ENCODE measurements at regions not wholly inside any gene's neighbourhood (a gene's known extent, or its start where the extent isn't known, plus 50 kb on each side); places are given as distances from the start of the nearest gene placed in this dataset.

DNA sequence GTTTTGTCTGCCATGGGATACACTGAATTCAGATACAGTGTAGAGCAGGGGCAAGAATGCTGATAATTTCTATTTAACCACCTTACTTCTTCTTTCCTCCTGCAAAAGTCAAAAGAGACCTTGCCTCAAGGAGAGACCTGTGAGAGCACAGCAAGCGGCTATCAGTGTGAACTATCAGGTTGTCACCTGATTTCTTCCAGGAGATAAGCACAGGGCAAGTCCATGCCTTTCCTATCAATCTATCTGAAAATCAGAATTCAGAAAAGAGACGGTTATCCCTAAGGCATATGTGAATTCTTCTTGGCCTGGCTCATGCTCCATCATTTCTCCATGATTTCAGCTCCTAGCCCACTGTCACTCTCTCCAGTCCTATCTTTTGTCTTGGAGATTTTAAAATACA lies 128.9 kb upstream of the CCND2 start:
- TF ChIP-seq, protein P1, sequence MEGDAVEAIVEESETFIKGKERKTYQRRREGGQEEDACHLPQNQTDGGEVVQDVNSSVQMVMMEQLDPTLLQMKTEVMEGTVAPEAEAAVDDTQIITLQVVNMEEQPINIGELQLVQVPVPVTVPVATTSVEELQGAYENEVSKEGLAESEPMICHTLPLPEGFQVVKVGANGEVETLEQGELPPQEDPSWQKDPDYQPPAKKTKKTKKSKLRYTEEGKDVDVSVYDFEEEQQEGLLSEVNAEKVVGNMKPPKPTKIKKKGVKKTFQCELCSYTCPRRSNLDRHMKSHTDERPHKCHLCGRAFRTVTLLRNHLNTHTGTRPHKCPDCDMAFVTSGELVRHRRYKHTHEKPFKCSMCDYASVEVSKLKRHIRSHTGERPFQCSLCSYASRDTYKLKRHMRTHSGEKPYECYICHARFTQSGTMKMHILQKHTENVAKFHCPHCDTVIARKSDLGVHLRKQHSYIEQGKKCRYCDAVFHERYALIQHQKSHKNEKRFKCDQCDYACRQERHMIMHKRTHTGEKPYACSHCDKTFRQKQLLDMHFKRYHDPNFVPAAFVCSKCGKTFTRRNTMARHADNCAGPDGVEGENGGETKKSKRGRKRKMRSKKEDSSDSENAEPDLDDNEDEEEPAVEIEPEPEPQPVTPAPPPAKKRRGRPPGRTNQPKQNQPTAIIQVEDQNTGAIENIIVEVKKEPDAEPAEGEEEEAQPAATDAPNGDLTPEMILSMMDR (IDR thresholded peaks at IDR 0.05), result no peak
- no peak for TF ChIP-seq POLR2A (IDR thresholded peaks at IDR 0.05)
- Histone ChIP-seq H3K4me1 (no peaks in the 10 kb centered on the region), H3K9me3 (no peaks in the 10 kb centered on the region), H3K27me3 (no peaks in the 10 kb centered on the region), H3K4me3 (no peak overlapping the region), H3K27ac (no peak overlapping the region), H3K36me3 (replicated peaks in 1 of 2; ENCODE audit: insufficient read depth in 1 of 2, low read depth in 2 of 2) (no peaks in the 10 kb centered on the region)
- 72 to 73% methylated on average over 2 of the region's 2 CpGs for WGBS, 2 donors
- ATAC-seq, result no peak
- DNase-seq, result no peak
- intact Hi-C loops (cut with DNase I), result no loop called here

DNA sequence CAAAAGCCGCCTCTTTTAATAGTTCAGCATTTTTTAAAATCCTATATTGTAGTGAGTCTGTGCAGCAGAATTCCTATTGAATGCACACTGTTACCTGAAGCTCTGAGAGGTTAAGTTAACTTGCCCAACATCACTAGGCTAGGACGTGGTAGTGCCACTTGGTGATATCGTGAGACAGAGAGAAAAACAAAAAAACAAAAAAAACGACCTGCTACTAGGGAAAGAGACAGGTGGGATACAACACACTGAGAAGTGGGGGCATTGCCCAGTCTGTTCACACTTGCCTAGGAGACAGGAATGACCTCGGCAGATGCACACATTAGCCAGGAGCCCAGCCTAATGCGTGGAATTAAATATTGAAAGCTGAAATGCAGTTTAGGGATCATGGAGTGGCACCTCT lies 129.7 kb upstream of the CCND2 start:
- no peak overlapping the region for H3K27ac ChIP-seq
- no peaks in the 10 kb centered on the region for H3K27me3 ChIP-seq
- intact Hi-C loops (cut with DNase I), result no loop called here
- no peak for ATAC-seq
- H3K4me1 ChIP-seq, result no peaks in the 10 kb centered on the region
- 77 to 78% methylated on average over 6 of the region's 6 CpGs for WGBS, 2 donors
- H3K9me3 ChIP-seq, result no peaks in the 10 kb centered on the region
- TF ChIP-seq, protein P1 (IDR thresholded peaks at IDR 0.05), result no peak
- TF ChIP-seq POLR2A (IDR thresholded peaks at IDR 0.05), result no peak
- DNase-seq, result no peak
- H3K4me3 ChIP-seq, result no peak overlapping the region
- H3K36me3 ChIP-seq (replicated peaks in 1 of 2; ENCODE audit: insufficient read depth in 1 of 2, low read depth in 2 of 2), result no peaks in the 10 kb centered on the region

DNA sequence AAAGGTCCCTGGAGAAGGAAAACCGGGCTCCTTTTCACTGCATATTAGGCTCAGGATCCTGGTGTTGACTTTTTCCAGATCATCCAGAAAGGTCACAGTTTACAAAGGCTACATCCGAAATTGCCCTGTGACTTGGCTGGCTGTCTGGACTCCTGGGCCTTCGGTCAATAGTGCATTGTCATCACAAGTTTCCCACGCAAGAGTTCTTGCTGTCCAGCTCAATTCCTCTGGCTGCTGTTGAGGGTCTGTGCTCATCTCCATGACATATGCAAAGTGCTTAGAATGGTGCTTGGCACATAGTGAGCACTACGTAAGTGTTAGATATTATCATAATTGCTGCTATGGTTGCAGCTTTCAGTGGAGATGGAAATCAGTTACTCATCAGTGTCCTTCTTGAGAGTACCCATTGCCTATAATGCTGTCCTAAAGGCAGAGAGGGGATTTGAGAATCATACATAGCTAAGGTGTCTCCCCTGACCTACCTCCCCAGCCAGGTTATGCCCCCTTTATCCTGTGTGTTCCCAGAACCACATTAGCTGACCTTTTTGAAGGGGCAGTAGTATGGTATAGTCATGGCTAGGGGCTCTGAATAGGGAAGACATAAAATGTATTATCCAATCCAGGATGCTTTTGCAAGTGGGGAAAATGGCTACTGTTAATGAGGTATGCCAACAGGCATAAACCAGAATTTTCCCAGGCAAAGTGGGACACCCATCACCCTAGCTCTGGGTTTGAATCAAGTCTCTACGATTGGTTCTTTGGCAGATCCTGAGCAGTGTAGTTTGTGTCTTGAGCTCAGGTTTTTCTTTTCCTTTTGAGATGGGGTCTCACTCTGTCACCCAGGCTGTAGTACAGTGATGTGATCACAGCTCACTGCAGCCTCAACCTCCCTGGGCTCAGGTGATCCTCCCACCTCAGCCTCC lies 132.0 kb upstream of the CCND2 start:
- DNase-seq, result peak in 2 of 4 donors; percentile 13 to 28
- Histone ChIP-seq H3K27me3 (no peaks in the 10 kb centered on the region), H3K9me3 (no peaks in the 10 kb centered on the region), H3K4me3 (no peak overlapping the region), H3K4me1 (no peaks in the 10 kb centered on the region), H3K36me3 (replicated peaks in 1 of 2; ENCODE audit: insufficient read depth in 1 of 2, low read depth in 2 of 2) (no peaks in the 10 kb centered on the region), H3K27ac (no peak overlapping the region)
- TF ChIP-seq, protein P1 (IDR thresholded peaks at IDR 0.05), result no peak
- no peak for TF ChIP-seq POLR2A (IDR thresholded peaks at IDR 0.05)
- ATAC-seq, result peak; percentile 40
- intact Hi-C loops (cut with DNase I), result no loop called here
- WGBS, 2 donors, result 79% methylated on average over 4 to 6 of the region's 6 CpGs

DNA sequence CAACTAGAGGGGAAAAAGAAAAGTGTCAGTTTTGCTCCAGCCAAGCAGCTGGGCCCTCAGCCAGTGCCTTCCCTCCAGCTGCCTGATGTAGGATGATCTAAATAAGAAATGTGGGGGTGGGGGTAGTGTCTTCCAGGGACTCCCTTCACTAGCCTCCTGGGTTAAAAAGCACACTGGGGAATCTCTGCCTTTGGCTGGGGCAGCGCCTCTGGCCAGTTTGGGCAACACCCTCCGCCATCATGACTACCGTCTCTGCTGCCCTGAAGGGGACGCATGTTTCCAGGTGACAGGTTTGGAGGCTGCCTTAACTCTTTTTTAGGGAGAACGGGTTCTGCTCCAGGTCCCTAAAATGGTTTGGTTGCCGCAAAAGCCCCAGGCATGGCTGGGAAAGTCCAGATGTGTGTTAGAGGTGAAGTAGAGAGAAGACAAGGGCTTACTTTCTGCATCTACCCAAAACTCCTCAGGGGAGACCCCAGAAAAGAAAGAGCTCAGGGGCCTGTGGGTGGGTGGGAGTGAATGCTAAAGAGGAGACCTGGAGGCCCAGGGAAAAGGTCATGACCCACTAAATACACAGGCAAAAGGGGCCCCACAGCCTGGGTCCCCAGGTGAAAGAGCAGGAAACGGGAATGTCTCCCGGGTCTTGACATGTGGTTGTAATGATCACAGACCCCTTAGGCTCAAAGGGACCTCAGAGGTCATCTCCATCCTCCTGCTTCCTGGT lies 132.8 kb upstream of the CCND2 start:
- WGBS, 2 donors, result 82 to 88% methylated on average over 7 to 8 of the region's 8 CpGs
- Histone ChIP-seq H3K27me3 (no peaks in the 10 kb centered on the region), H3K36me3 (replicated peaks in 1 of 2; ENCODE audit: insufficient read depth in 1 of 2, low read depth in 2 of 2) (no peaks in the 10 kb centered on the region), H3K9me3 (no peaks in the 10 kb centered on the region), H3K27ac (no peak overlapping the region), H3K4me1 (no peaks in the 10 kb centered on the region), H3K4me3 (no peak overlapping the region)
- ATAC-seq, result no peak
- intact Hi-C loops (cut with DNase I), result no loop called here
- no peak for DNase-seq
- no peak for TF ChIP-seq POLR2A (IDR thresholded peaks at IDR 0.05)
- TF ChIP-seq, protein P1 (IDR thresholded peaks at IDR 0.05), result no peak
